ENCODE measurements at regions not wholly inside any gene's neighbourhood (a gene's known extent, or its start where the extent isn't known, plus 50 kb on each side); places are given as distances from the start of the nearest gene placed in this dataset.
"Not testable (repeated sequence)": the region's sequence is repeated elsewhere in the genome, so short reads cannot be mapped to it uniquely, and the experiment has no call there.

DNA sequence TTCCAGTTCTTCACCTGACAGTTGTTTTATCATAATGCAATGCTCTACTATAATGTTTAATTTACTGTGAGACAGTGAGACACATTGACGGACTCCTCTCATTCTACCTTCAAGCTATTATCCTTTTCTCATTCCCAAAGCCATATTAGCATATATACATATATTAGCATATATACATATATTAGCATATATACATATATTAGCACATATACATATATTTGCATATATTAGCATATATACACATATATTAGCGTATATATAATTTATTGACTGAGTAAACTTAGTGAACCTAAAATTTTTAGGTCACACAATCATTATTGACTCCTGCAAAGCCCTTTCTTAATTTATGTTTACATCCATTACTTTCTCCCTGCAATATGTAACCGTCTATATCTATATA lies 555.0 kb upstream of the ADGRB3 start:
- Histone ChIP-seq H3K27ac (ENCODE audit: low read depth, low read length) (no peak overlapping the region), H3K4me3 (ENCODE audit: low read depth, low read length) (no peak overlapping the region; the same call in 1 of the 2 replicates), H3K9me3 (ENCODE audit: control insufficient read depth, insufficient read depth, low read length) (peaks cover 10% of the 10 kb centered on the region), H3K9ac (ENCODE audit: low read depth, low read length) (no peak overlapping the region), H3K27me3 (ENCODE audit: control insufficient read depth, insufficient read depth, low read length) (no peaks in the 10 kb centered on the region), H3K4me1 (ENCODE audit: control insufficient read depth, insufficient read depth, low read length) (0 out of 2 replicates have a peak, but pooled peaks cover 5% of the 10 kb centered on the region), H3K36me3 (ENCODE audit: control insufficient read depth, insufficient read depth, low read length) (no peaks in the 10 kb centered on the region)

DNA sequence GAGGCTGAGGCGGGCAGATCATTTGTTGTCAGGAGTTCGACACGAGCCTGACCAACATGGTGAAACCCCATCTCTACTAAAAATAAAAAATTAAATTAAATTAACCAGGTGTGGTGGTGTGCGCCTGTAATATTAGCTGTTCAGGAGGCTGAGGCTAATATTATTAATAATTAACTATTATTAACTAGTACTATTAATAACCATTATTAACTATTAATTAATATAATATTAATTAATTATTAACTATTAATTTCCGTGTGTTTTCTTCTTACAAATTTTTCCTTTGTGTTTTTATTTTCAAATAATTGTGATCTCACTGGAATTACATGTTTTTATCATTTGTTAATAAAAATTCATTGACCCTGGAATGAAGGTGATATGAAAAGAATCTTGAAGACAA lies 557.4 kb upstream of the ADGRB3 start:
- Histone ChIP-seq H3K9me3 (ENCODE audit: control insufficient read depth, insufficient read depth, low read length) (no peaks in the 10 kb centered on the region; the same call in 1 of the 2 replicates), H3K9ac (ENCODE audit: low read depth, low read length) (no peak overlapping the region)

DNA sequence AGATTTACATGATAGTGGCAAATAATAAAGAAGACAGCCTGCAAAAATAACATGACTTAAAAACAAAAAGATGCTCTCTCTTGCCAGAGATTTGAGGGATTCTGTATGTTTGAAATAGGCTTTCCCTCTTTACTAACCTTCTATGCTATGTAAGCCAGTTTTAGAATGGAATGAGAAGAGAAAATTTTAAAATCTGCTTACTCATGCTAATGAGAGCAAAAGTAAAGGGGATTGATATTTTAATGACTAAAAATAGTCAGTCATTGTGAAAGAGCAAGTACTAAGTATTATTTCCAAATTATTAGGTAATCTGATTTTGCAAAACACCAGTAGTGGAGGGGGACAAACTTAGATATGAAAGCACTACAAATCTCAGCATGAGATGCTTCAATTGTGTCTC lies 563.3 kb upstream of the ADGRB3 start:
- no peaks in the 10 kb centered on the region for H3K36me3 ChIP-seq (ENCODE audit: control insufficient read depth, insufficient read depth, low read length)
- H3K27me3 ChIP-seq (ENCODE audit: control insufficient read depth, insufficient read depth, low read length), result no peaks in the 10 kb centered on the region
- H3K9ac ChIP-seq (ENCODE audit: low read depth, low read length), result no peak overlapping the region
- H3K9me3 ChIP-seq (ENCODE audit: control insufficient read depth, insufficient read depth, low read length), result no peaks in the 10 kb centered on the region
- peaks cover 59% of the 10 kb centered on the region for H3K4me1 ChIP-seq (ENCODE audit: control insufficient read depth, insufficient read depth, low read length)
- H3K4me3 ChIP-seq (ENCODE audit: low read depth, low read length), result no peak overlapping the region
- H3K27ac ChIP-seq (ENCODE audit: low read depth, low read length), result peak overlapping the region; percentile 34

More for the DNA sequence above, 557.4 kb upstream of the ADGRB3 start:
- H3K27ac ChIP-seq (ENCODE audit: low read depth, low read length), result no peak overlapping the region
- H3K27me3 ChIP-seq (ENCODE audit: control insufficient read depth, insufficient read depth, low read length), result no peaks in the 10 kb centered on the region
- H3K4me3 ChIP-seq (ENCODE audit: low read depth, low read length), result no peak overlapping the region
- H3K4me1 ChIP-seq (ENCODE audit: control insufficient read depth, insufficient read depth, low read length), result 0 out of 2 replicates have a peak, but pooled peaks cover 14% of the 10 kb centered on the region
- H3K36me3 ChIP-seq (ENCODE audit: control insufficient read depth, insufficient read depth, low read length), result no peaks in the 10 kb centered on the region

DNA sequence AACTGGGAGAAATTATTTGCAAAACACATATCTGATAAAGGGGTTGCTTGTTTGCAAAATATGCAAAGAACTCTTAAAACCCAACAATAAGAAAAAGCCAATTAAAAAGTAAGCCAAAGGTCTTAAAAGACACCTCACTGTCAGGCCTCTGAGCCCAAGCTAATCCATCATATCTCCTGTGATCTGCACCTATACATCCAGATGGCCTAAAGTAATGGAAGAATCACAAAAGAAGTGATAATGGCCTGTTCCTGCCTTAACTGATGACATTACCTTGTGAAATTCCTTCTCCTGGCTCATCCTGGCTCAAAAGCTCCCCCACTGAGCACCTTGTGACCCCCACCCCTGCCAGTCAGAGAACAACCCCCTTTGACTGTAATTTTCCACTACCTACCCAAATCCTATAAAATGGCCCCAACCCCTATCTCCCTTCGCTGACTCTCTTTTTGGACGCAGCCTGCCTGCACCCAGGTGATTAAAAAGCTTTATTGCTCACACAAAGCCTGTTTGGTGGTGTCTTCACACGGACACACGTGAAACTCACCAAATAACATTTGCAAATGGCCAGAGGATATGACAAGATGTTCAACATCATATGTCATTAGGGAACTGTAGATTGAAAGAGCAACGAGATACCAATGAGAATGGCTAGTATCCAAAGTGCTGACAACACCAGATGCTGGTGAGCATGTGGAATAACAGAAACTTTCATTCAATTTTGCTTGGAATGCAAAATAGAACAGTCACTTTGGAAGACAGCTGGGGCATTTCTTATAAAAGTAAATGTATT lies 565.0 kb upstream of the ADGRB3 start:
- H3K27me3 ChIP-seq (ENCODE audit: control insufficient read depth, insufficient read depth, low read length), result no peaks in the 10 kb centered on the region

DNA sequence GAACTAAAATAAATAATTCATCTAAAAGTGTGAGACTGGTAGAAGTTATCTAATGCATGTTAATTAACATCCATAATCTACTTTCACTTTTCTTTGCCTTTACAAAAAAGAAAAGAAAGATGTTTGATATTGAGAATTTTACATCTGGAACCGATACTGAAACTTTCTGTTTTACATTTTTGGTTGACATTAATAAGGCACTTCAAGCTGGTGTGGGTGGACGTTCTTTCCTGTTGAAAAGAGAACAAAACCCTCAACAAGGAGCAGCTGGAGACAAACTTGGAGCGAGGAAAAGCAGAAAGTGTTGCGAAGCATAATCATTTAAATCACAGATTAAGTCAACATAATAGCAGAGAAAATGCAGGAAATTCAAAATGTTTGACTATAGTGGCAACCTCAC lies 575.2 kb upstream of the ADGRB3 start:
- H3K4me1 ChIP-seq (ENCODE audit: control insufficient read depth, insufficient read depth, low read length), result peaks cover 10% of the 10 kb centered on the region
- H3K4me3 ChIP-seq (ENCODE audit: low read depth, low read length), result no peak overlapping the region
- peak overlapping the region; percentile 17 for H3K27ac ChIP-seq (ENCODE audit: low read depth, low read length)
- H3K36me3 ChIP-seq (ENCODE audit: control insufficient read depth, insufficient read depth, low read length), result no peaks in the 10 kb centered on the region
- H3K27me3 ChIP-seq (ENCODE audit: control insufficient read depth, insufficient read depth, low read length), result no peaks in the 10 kb centered on the region
- no peak overlapping the region for H3K9ac ChIP-seq (ENCODE audit: low read depth, low read length)
- H3K9me3 ChIP-seq (ENCODE audit: control insufficient read depth, insufficient read depth, low read length), result no peaks in the 10 kb centered on the region

More for the DNA sequence above, 565.0 kb upstream of the ADGRB3 start:
- no peak overlapping the region for H3K9ac ChIP-seq (ENCODE audit: low read depth, low read length)
- H3K9me3 ChIP-seq (ENCODE audit: control insufficient read depth, insufficient read depth, low read length), result no peaks in the 10 kb centered on the region
- no peaks in the 10 kb centered on the region for H3K36me3 ChIP-seq (ENCODE audit: control insufficient read depth, insufficient read depth, low read length)
- H3K4me1 ChIP-seq (ENCODE audit: control insufficient read depth, insufficient read depth, low read length), result peaks cover 54% of the 10 kb centered on the region
- peak overlapping the region; percentile 86 for H3K27ac ChIP-seq (ENCODE audit: low read depth, low read length)
- no peak overlapping the region; the same call in none of the 2 replicates for H3K4me3 ChIP-seq (ENCODE audit: low read depth, low read length)

DNA sequence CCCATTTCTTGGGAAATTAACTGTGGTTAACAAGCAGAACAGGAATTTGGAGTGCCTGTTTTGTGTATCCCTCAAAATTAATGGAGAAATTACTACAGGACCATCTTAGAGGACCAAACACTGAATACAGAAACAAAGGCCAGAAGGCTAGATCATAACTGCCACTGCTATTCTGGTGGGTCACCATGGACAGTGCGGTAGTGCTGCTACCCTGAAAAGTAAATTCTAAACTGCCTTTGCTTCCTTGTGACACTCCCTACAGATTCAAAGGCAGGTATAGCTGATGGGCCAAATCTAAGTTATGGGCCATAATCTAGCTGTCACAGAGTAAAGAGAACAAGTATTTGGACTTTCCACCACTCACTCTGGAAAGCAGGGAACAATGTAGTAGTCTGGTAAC lies 575.8 kb upstream of the ADGRB3 start:
- Histone ChIP-seq H3K4me3 (ENCODE audit: low read depth, low read length) (no peak overlapping the region), H3K9me3 (ENCODE audit: control insufficient read depth, insufficient read depth, low read length) (no peaks in the 10 kb centered on the region), H3K27ac (ENCODE audit: low read depth, low read length) (no peak overlapping the region), H3K4me1 (ENCODE audit: control insufficient read depth, insufficient read depth, low read length) (peaks cover 10% of the 10 kb centered on the region), H3K36me3 (ENCODE audit: control insufficient read depth, insufficient read depth, low read length) (no peaks in the 10 kb centered on the region), H3K27me3 (ENCODE audit: control insufficient read depth, insufficient read depth, low read length) (no peaks in the 10 kb centered on the region), H3K9ac (ENCODE audit: low read depth, low read length) (no peak overlapping the region)

DNA sequence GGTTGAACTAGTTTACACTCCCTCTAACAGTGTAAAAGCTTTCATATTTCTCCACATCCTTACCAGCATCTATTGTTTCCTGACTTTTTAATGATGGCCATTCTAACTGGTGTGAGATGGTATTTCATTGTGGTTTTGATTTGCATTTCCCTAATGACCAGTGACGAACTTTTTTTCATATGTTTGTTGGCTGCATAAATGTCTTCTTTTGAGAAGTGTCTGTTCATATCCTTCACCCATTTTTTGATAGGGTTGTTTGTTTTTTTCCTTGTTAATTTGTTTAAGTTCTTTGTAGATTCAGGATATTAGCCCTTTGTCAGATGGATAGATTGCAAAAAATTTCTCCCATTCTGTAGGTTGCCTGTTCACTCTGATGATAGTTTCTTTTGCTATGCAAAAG lies 578.5 kb upstream of the ADGRB3 start:
- H3K4me1 ChIP-seq (ENCODE audit: control insufficient read depth, insufficient read depth, low read length); H3K36me3 ChIP-seq (ENCODE audit: control insufficient read depth, insufficient read depth, low read length); H3K27ac ChIP-seq (ENCODE audit: low read depth, low read length); H3K9me3 ChIP-seq (ENCODE audit: control insufficient read depth, insufficient read depth, low read length); H3K4me3 ChIP-seq (ENCODE audit: low read depth, low read length); H3K9ac ChIP-seq (ENCODE audit: low read depth, low read length); H3K27me3 ChIP-seq (ENCODE audit: control insufficient read depth, insufficient read depth, low read length): not testable (repeated sequence)

DNA sequence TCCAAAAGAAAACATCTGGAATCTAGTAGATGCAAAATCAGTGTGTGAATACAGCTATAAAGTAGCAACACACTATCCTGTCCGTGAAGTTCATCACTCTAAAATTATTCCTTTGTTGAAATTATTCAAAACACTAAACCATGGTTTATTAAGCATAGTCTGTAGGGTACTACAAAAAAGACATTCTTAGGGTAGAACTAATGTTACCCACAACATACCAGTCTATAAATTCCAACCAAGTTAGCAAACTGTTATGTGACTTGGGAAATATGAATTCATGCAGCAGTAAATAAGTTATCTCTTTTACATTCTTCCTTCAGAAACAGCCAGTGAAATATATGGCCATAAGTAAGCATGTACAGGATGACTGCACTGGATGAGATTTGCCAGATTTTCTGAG lies 580.3 kb upstream of the ADGRB3 start:
- Histone ChIP-seq H3K36me3 (ENCODE audit: control insufficient read depth, insufficient read depth, low read length) (no peaks in the 10 kb centered on the region), H3K9me3 (ENCODE audit: control insufficient read depth, insufficient read depth, low read length) (no peaks in the 10 kb centered on the region), H3K27me3 (ENCODE audit: control insufficient read depth, insufficient read depth, low read length) (no peaks in the 10 kb centered on the region), H3K4me1 (ENCODE audit: control insufficient read depth, insufficient read depth, low read length) (peaks cover 5% of the 10 kb centered on the region), H3K27ac (ENCODE audit: low read depth, low read length) (no peak overlapping the region), H3K4me3 (ENCODE audit: low read depth, low read length) (no peak overlapping the region), H3K9ac (ENCODE audit: low read depth, low read length) (no peak overlapping the region)

DNA sequence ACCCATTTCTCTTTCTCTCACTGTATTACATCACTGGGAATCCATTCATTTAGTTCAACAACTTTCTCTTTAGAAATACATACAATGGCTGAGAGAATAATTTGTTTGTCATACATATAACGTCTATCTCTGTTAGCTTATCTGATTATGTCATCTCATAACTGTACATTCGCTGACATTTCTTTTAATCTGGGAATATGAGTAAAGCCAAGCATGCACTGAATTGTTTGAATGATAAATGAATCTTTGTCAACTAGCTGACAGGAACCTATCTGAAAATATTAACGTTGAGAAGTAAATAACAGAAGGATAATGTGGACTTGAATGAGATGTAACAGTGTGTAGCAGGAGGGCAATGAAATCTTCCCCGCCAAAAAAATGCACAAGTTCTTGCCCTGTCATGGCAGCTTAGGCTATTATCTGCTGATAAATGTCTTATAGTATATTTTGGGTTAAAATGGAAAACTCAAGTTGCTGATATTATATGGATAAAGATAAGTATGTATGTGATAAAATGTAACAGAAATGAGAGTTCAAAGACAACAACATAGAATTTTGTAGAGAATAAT lies 581.2 kb upstream of the ADGRB3 start:
- Histone ChIP-seq H3K36me3 (ENCODE audit: control insufficient read depth, insufficient read depth, low read length) (no peaks in the 10 kb centered on the region), H3K27me3 (ENCODE audit: control insufficient read depth, insufficient read depth, low read length) (no peaks in the 10 kb centered on the region), H3K9me3 (ENCODE audit: control insufficient read depth, insufficient read depth, low read length) (no peaks in the 10 kb centered on the region), H3K9ac (ENCODE audit: low read depth, low read length) (no peak overlapping the region), H3K4me3 (ENCODE audit: low read depth, low read length) (no peak overlapping the region), H3K27ac (ENCODE audit: low read depth, low read length) (no peak overlapping the region), H3K4me1 (ENCODE audit: control insufficient read depth, insufficient read depth, low read length) (no peaks in the 10 kb centered on the region)

DNA sequence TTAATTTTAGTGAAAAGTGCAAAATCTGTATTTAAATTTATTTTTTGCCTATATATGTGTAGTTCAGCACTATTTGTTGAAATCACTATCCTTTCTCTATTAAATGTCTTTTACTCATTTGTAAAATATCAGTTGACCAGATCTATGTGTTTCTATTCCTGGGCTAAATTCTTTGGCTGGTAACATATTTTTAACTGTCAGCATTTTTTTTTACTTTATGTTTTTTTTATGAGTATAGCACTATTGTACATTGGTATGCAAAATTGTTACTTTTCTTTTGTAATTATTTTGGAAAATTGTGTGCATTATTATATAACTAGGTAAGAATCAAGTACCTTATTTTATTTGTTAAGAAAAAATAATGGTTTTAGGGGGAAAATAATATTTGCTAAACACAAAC lies 582.8 kb upstream of the ADGRB3 start:
- Histone ChIP-seq H3K36me3 (ENCODE audit: control insufficient read depth, insufficient read depth, low read length) (no peaks in the 10 kb centered on the region), H3K9ac (ENCODE audit: low read depth, low read length) (no peak overlapping the region), H3K9me3 (ENCODE audit: control insufficient read depth, insufficient read depth, low read length) (peaks cover 3% of the 10 kb centered on the region; the same call in 1 of the 2 replicates), H3K4me3 (ENCODE audit: low read depth, low read length) (no peak overlapping the region), H3K27me3 (ENCODE audit: control insufficient read depth, insufficient read depth, low read length) (no peaks in the 10 kb centered on the region), H3K27ac (ENCODE audit: low read depth, low read length) (no peak overlapping the region), H3K4me1 (ENCODE audit: control insufficient read depth, insufficient read depth, low read length) (no peaks in the 10 kb centered on the region)

DNA sequence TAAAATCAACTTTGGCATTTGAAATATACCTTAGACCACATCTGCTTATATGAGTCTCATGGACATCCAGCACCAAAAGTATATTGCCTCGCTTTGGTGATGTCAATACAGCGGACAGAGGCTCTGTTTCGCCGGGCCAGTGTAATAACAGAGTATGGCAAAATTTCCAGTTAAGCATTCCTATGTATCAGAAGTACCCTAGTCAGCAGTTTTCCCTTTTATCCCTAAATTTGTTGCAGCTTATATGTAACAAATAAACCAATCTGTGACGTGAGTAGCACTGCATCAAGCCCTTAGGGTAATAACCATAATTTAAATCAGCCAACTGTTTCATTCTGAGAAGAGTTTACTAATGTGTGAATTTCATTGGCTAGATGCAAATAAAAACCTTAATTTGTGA lies 585.5 kb upstream of the ADGRB3 start:
- Histone ChIP-seq H3K27me3 (ENCODE audit: control insufficient read depth, insufficient read depth, low read length) (no peaks in the 10 kb centered on the region), H3K4me1 (ENCODE audit: control insufficient read depth, insufficient read depth, low read length) (no peaks in the 10 kb centered on the region), H3K36me3 (ENCODE audit: control insufficient read depth, insufficient read depth, low read length) (no peaks in the 10 kb centered on the region), H3K9ac (ENCODE audit: low read depth, low read length) (no peak overlapping the region), H3K4me3 (ENCODE audit: low read depth, low read length) (no peak overlapping the region), H3K27ac (ENCODE audit: low read depth, low read length) (no peak overlapping the region), H3K9me3 (ENCODE audit: control insufficient read depth, insufficient read depth, low read length) (peaks cover 3% of the 10 kb centered on the region; the same call in 1 of the 2 replicates)
